MCF 10A (cell line): ENCODE measurements at regions not wholly inside any gene's neighbourhood (a gene's known extent, or its start where the extent isn't known, plus 50 kb on each side); places are given as distances from the start of the nearest gene placed in this dataset.

Experiments
- BruUV-seq: library from RNA; stranded (reverse); fragments of 400-500 nt; replicated peaks from 2 replicates; lab custom pipeline; 2021; lab: Mats Ljungman, UMichigan
- CTCF ChIA-PET: fragments of 300-600 bp; sonication (Branson Sonifier 250); formaldehyde crosslinking; extraction: SDS; loops from one replicate; lab custom pipeline; 2021; ENCODE audit warnings: antibody characterized with exemption, inconsistent platforms; lab: Yijun Ruan, JAX
- POLR2A ChIA-PET: fragments of 300-600, 350-650 bp; sonication (Branson Sonifier 250); formaldehyde crosslinking; extraction: SDS; loops from one replicate; lab custom pipeline; 2020; ENCODE audit warnings: antibody characterized with exemption, inconsistent platforms; lab: Yijun Ruan, JAX
- DNase-seq: peaks from one replicate; pipeline ENCODE4 v3.0.0-alpha.2; 2018; ENCODE audit not compliant: unreplicated experiment
- H3K27ac Mint-ChIP-seq: one replicate; pipeline ENCODE4 v1.8.0; 2022; ENCODE audit warnings: mild to moderate bottlenecking, low read depth, mixed read lengths; ENCODE audit not compliant: unreplicated experiment
- H3K27me3 Mint-ChIP-seq: one replicate; pipeline ENCODE4 v1.8.0; 2022; ENCODE audit warnings: mixed read lengths; ENCODE audit not compliant: insufficient read depth, unreplicated experiment
- H3K36me3 Mint-ChIP-seq: one replicate; pipeline ENCODE4 v1.8.0; 2022; ENCODE audit warnings: mild to moderate bottlenecking, moderate library complexity, mixed read lengths; ENCODE audit not compliant: insufficient read depth, unreplicated experiment
- H3K4me1 Mint-ChIP-seq: one replicate; pipeline ENCODE4 v1.8.0; 2022; ENCODE audit warnings: mixed read lengths; ENCODE audit not compliant: insufficient read depth, unreplicated experiment
- H3K4me3 Mint-ChIP-seq: one replicate; pipeline ENCODE4 v1.8.0; 2022; ENCODE audit warnings: mild to moderate bottlenecking, moderate library complexity, mixed read lengths; ENCODE audit not compliant: unreplicated experiment
- H3K9me3 Mint-ChIP-seq: one replicate; pipeline ENCODE4 v1.8.0; 2022; ENCODE audit warnings: mixed read lengths; ENCODE audit not compliant: unreplicated experiment
- intact Hi-C: fragments of 100-400 bp; cut with micrococcal nuclease; formaldehyde crosslinking; loops from 2 replicates; pipeline ENCODE4 v1.14.1; 2022
- TF ChIP-seq, protein P1 (sequence below): fragments of 200-600 bp; IDR thresholded peaks from one replicate; pipeline ENCODE4 v1.8.0; 2022; ENCODE audit warnings: antibody characterized with exemption, mild to moderate bottlenecking; ENCODE audit not compliant: unreplicated experiment

DNA sequence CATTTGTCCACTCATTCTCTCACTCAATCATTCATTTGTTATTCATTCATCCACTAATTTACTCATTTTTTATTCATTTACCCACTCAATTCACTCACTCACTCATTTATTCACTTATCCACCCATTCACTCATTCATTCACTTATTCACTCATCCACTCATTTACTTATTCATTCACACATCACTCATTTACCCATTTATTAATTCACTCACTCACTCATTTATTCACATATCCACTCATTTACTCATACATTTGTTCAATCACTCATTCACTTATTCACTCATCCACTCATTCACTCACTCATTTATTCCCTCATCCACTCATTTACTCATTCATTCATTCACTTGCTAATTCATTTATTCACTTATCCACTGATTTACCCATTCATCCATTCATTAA is 129.1 kb downstream of the TTLL2 start:
- TF ChIP-seq, protein P1, sequence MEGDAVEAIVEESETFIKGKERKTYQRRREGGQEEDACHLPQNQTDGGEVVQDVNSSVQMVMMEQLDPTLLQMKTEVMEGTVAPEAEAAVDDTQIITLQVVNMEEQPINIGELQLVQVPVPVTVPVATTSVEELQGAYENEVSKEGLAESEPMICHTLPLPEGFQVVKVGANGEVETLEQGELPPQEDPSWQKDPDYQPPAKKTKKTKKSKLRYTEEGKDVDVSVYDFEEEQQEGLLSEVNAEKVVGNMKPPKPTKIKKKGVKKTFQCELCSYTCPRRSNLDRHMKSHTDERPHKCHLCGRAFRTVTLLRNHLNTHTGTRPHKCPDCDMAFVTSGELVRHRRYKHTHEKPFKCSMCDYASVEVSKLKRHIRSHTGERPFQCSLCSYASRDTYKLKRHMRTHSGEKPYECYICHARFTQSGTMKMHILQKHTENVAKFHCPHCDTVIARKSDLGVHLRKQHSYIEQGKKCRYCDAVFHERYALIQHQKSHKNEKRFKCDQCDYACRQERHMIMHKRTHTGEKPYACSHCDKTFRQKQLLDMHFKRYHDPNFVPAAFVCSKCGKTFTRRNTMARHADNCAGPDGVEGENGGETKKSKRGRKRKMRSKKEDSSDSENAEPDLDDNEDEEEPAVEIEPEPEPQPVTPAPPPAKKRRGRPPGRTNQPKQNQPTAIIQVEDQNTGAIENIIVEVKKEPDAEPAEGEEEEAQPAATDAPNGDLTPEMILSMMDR = no peak
- H3K9me3 Mint-ChIP-seq = no peaks in the 10 kb centered on the region
- BruUV-seq = no TSS peak
- POLR2A ChIA-PET = no interaction called here
- CTCF ChIA-PET = no interaction called here
- H3K27ac Mint-ChIP-seq = no peak overlapping the region
- intact Hi-C loops = no loop called here
- DNase-seq = no peak
- no peaks in the 10 kb centered on the region for H3K4me1 Mint-ChIP-seq
- no peaks in the 10 kb centered on the region for H3K36me3 Mint-ChIP-seq
- H3K4me3 Mint-ChIP-seq = no peak overlapping the region
- peaks cover 41% of the 10 kb centered on the region for H3K27me3 Mint-ChIP-seq

DNA sequence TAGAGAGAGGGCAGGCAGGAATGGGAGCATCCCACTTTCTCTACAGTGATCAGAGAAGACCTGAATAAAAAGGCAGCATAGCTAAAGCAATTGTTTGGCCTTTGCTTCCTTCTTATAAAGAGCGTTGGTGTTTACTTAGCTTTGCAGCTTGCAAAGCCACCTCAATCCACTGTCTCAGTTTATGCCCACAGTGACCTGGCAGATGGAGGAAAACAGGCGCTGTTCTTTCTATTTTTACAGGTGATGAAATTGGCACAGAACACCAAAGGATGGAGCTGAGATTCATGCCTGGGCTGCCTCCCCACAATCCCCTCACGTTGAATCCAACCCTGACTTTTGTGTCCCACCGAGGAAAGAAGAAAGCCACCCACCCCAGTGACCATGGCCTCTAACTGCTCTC is 130.5 kb downstream of the TTLL2 start:
- no peak overlapping the region for H3K27ac Mint-ChIP-seq
- POLR2A ChIA-PET = no interaction called here
- TF ChIP-seq, protein P1 = no peak

DNA sequence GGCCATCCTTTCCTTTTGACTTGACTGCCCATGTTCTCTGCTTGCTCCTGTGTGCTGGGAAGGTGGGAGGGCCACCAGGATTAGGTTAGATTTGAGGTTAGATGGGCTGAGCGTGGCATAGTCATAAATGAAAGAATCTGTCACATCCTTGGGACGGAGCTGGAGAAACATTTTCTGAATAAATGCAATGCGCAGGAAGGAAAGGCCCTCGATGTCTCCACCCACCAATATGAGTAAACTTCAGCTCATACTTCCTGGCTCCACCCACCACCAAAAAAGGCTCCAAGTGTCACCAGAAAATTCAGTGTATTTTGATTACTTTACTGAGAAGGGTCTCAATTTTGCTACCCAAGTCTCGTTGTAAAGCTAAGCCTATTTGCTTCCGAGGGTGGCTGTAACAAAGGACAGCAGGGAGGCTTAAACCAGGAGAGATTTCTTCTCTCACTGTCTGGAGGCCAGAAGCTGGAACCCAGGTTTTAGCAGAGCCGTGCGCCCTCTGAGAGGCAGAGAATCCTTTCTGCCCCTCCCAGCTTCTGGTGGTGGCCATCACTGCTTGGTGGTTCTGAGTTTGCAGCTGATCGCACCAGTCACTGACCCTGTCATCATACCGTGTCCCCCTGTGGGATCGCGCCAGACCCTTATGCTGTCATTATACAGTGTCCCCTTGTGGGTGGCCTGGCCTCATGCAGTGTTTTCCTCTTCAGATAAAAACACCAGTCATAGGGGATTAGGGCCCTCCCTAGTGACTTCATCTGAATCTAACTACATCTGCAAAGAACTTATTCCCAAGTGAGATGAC is 137.8 kb downstream of the TTLL2 start:
- H3K36me3 Mint-ChIP-seq = no peaks in the 10 kb centered on the region
- no peak for DNase-seq
- TF ChIP-seq, protein P1 = no peak
- POLR2A ChIA-PET = no interaction called here
- H3K4me3 Mint-ChIP-seq = no peak overlapping the region
- peaks cover 52% of the 10 kb centered on the region for H3K27me3 Mint-ChIP-seq
- no TSS peak for BruUV-seq
- H3K27ac Mint-ChIP-seq = no peak overlapping the region
- no peaks in the 10 kb centered on the region for H3K4me1 Mint-ChIP-seq
- intact Hi-C loops = no loop called here
- no peaks in the 10 kb centered on the region for H3K9me3 Mint-ChIP-seq
- CTCF ChIA-PET = interaction anchor here (0.7 kb wide), 1 partner anchor 1170 kb away, joined by 3 read pairs; no protein-coding TSS in a partner anchor

More for the DNA sequence above, 130.5 kb downstream of the TTLL2 start:
- Mint-ChIP-seq H3K36me3 (no peaks in the 10 kb centered on the region), H3K9me3 (no peaks in the 10 kb centered on the region), H3K4me3 (no peak overlapping the region), H3K4me1 (no peaks in the 10 kb centered on the region), H3K27me3 (peaks cover 55% of the 10 kb centered on the region)
- no TSS peak for BruUV-seq
- no peak for DNase-seq
- CTCF ChIA-PET = no interaction called here
- intact Hi-C loops = no loop called here

DNA sequence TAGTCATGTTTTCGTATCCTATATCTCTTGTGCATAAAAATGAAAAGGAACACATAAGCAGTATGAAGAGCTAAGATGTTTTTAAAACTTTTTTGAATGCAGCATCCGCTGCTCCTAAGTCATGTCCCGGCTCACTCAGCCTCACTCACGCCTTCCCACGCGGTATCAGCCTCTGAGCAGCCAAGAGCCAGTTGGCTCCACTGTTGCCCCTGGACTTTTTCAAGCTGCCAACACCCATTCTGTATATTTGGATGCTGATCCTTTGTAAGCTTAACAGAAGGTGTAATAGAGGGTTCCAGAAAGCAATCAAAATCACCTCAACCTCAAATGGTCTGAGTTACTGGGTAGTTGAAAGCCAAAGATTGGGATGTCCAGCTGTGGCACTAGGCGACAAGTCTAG is 139.3 kb downstream of the TTLL2 start:
- no peaks in the 10 kb centered on the region for H3K4me1 Mint-ChIP-seq
- no peaks in the 10 kb centered on the region for H3K36me3 Mint-ChIP-seq
- no peak overlapping the region for H3K27ac Mint-ChIP-seq
- H3K9me3 Mint-ChIP-seq = no peaks in the 10 kb centered on the region
- ChIA-PET CTCF (no interaction called here), POLR2A (interaction anchor here (1.0 to 1.2 kb wide), 2 partner anchors 16 to 411 kb away, joined by 3 to 5 read pairs; no protein-coding TSS in a partner anchor)
- no peak for DNase-seq
- intact Hi-C loops = no loop called here
- H3K27me3 Mint-ChIP-seq = peaks cover 51% of the 10 kb centered on the region
- BruUV-seq = no TSS peak
- no peak overlapping the region for H3K4me3 Mint-ChIP-seq
- TF ChIP-seq, protein P1 = no peak
